Vagina (tissue), 2 donors: ENCODE measurements at regions not wholly inside any gene's neighbourhood (a gene's known extent, or its start where the extent isn't known, plus 50 kb on each side); places are given as distances from the start of the nearest gene placed in this dataset.

Source experiments
- DNase-seq, 2 donors: peaks; one replicate each; pipeline ENCODE4 v3.0.0-alpha.2; 2017; ENCODE audit errors: extremely low spot score in 2 of 2
- H3K27ac ChIP-seq: fragments of 200-600 bp; sonication (generic); one replicate; pipeline ENCODE4 v1.5.1; 2019
- H3K27me3 ChIP-seq: fragments of 200-600 bp; sonication (generic); one replicate; pipeline ENCODE4 v1.5.1; 2019
- H3K36me3 ChIP-seq, 2 donors: fragments of 200-600 bp; sonication (generic); one replicate each; pipeline ENCODE4 v1.5.1; 2017 to 2019
- H3K4me1 ChIP-seq: fragments of 200-600 bp; sonication (generic); one replicate; pipeline ENCODE4 v1.5.1; 2019
- H3K4me3 ChIP-seq, 2 donors: fragments of 200-600 bp; sonication (generic); 1 replicate in 1 of 2; 2 replicates in 1 of 2; pipeline ENCODE4 v1.5.1; 2016 to 2019
- H3K9me3 ChIP-seq: fragments of 200-600 bp; sonication (generic); one replicate; pipeline ENCODE4 v1.5.1; 2019
- CTCF ChIP-seq, 3 experiments: fragments of 450-650 bp in 2 of 3; fragments of 200-600 bp in 1 of 3; sonication (generic) in 1 of 3; IDR thresholded peaks; one replicate each; pipeline ENCODE4 v1.5.1; 2017 to 2019; ENCODE audit warnings: antibody characterized with exemption in 3 of 3, mild to moderate bottlenecking in 2 of 3, moderate library complexity in 2 of 3
- POLR2A ChIP-seq, 2 donors: fragments of 450-650 bp; IDR thresholded peaks; one replicate each; pipeline ENCODE4 v1.6.1; 2017; ENCODE audit warnings: antibody characterized with exemption in 2 of 2, mild to moderate bottlenecking in 2 of 2, moderate library complexity in 2 of 2
- POLR2AphosphoS5 ChIP-seq, 2 donors: sonication (generic); formaldehyde crosslinking; IDR thresholded peaks; one replicate each; pipeline ENCODE4 v1.9.0; 2017; ENCODE audit warnings: antibody characterized with exemption in 2 of 2, mild to moderate bottlenecking in 2 of 2, low read depth in 1 of 2; ENCODE audit not compliant: insufficient read depth in 1 of 2
- intact Hi-C: fragments of 100-400 bp; cut with DNase I; formaldehyde crosslinking; loops from one replicate; pipeline ENCODE4 v1.15.1; 2023

GRCh38 chr11:16460508-16460907, 104.2 kb upstream of the SOX6 start:
- intact Hi-C loops, result no loop called here
- H3K4me1 ChIP-seq, result no peaks in the 10 kb centered on the region
- no peak overlapping the region for H3K27ac ChIP-seq
- no peaks in the 10 kb centered on the region for H3K9me3 ChIP-seq
- TF ChIP-seq POLR2AphosphoS5 (IDR thresholded peaks at IDR 0.05; ENCODE audit: insufficient read depth in 1 of 2, low read depth in 1 of 2) (no peak), POLR2A (IDR thresholded peaks at IDR 0.05) (no peak), CTCF (IDR thresholded peaks at IDR 0.05) (no peak)
- H3K27me3 ChIP-seq, result no peaks in the 10 kb centered on the region
- H3K36me3 ChIP-seq, result no peaks in the 10 kb centered on the region
- H3K4me3 ChIP-seq, result no peak overlapping the region
- DNase-seq, result no peak

GRCh38 chr11:16456366-16456765, 100.0 kb upstream of the SOX6 start:
- no peak overlapping the region for H3K27ac ChIP-seq
- H3K27me3 ChIP-seq, result no peaks in the 10 kb centered on the region
- H3K9me3 ChIP-seq, result no peaks in the 10 kb centered on the region
- intact Hi-C loops, result no loop called here
- H3K4me3 ChIP-seq, result no peak overlapping the region
- no peak for TF ChIP-seq POLR2A (IDR thresholded peaks at IDR 0.05)
- TF ChIP-seq CTCF (IDR thresholded peaks at IDR 0.05), result no peak
- no peak for TF ChIP-seq POLR2AphosphoS5 (IDR thresholded peaks at IDR 0.05; ENCODE audit: insufficient read depth in 1 of 2, low read depth in 1 of 2)
- DNase-seq, result no peak
- no peaks in the 10 kb centered on the region for H3K4me1 ChIP-seq
- H3K36me3 ChIP-seq, result no peaks in the 10 kb centered on the region

- Histone ChIP-seq H3K4me1 (no peaks in the 10 kb centered on the region), H3K36me3 (no peaks in the 10 kb centered on the region), H3K9me3 (no peaks in the 10 kb centered on the region), H3K4me3 (no peak overlapping the region), H3K27ac (no peak overlapping the region), H3K27me3 (no peaks in the 10 kb centered on the region)
- TF ChIP-seq POLR2A (IDR thresholded peaks at IDR 0.05) (no peak), CTCF (IDR thresholded peaks at IDR 0.05) (no peak)
- intact Hi-C loops, result no loop called here
- no peak for DNase-seq
Observed at GRCh38 chr11:16454289-16454863, 98.0 kb upstream of the SOX6 start.

GRCh38 chr11:16448123-16448717, 91.9 kb upstream of the SOX6 start:
- Histone ChIP-seq H3K4me3 (no peak overlapping the region), H3K9me3 (no peaks in the 10 kb centered on the region)

More at GRCh38 chr11:16448123-16448717, 91.9 kb upstream of the SOX6 start:
- intact Hi-C loops, result no loop called here
- Histone ChIP-seq H3K27ac (no peak overlapping the region), H3K36me3 (no peaks in the 10 kb centered on the region), H3K4me1 (no peaks in the 10 kb centered on the region), H3K27me3 (no peaks in the 10 kb centered on the region)
- no peak for DNase-seq
- TF ChIP-seq POLR2AphosphoS5 (IDR thresholded peaks at IDR 0.05; ENCODE audit: insufficient read depth in 1 of 2, low read depth in 1 of 2) (no peak), POLR2A (IDR thresholded peaks at IDR 0.05) (no peak), CTCF (IDR thresholded peaks at IDR 0.05) (no peak)
